Neural progenitor cell (in vitro differentiated cells): ENCODE measurements at regions not wholly inside any gene's neighbourhood (a gene's known extent, or its start where the extent isn't known, plus 50 kb on each side); places are given as distances from the start of the nearest gene placed in this dataset.
"Not testable (repeated sequence)": the region's sequence is repeated elsewhere in the genome, so short reads cannot be mapped to it uniquely, and the experiment has no call there.

Experiments used
- DNase-seq: peaks from one replicate; pipeline ENCODE4 v3.0.0-alpha.2; 2016; ENCODE audit warnings: low spot score
- H2AFZ ChIP-seq: fragments of 200-600 bp; sonication (generic); replicated peaks from 2 replicates; pipeline ENCODE4 v1.6.1; 2016; ENCODE audit warnings: antibody characterized with exemption
- H3F3A ChIP-seq: fragments of 200-600 bp; sonication (generic); 2 replicates; pipeline ENCODE4 v1.6.1; 2016; ENCODE audit warnings: antibody characterized with exemption, low read depth
- H3K27ac ChIP-seq: fragments of 200-600 bp; sonication (generic); 2 replicates; pipeline ENCODE4 v1.5.1; 2016; ENCODE audit warnings: mild to moderate bottlenecking
- H3K27me3 ChIP-seq: fragments of 200-600 bp; sonication (generic); 2 replicates; pipeline ENCODE4 v1.6.1; 2016; ENCODE audit warnings: mild to moderate bottlenecking, moderate library complexity
- H3K36me3 ChIP-seq: fragments of 200-600 bp; sonication (generic); 2 replicates; pipeline ENCODE4 v1.5.1; 2016
- H3K4me1 ChIP-seq: fragments of 200-600 bp; sonication (generic); 2 replicates; pipeline ENCODE4 v1.6.1; 2016; ENCODE audit warnings: mixed run types
- H3K4me2 ChIP-seq: fragments of 200-600 bp; sonication (generic); 2 replicates; pipeline ENCODE4 v1.6.1; 2016
- H3K4me3 ChIP-seq: fragments of 200-600 bp; sonication (generic); 2 replicates; pipeline ENCODE4 v1.5.1; 2016
- H3K79me2 ChIP-seq: fragments of 200-600 bp; sonication (generic); 2 replicates; pipeline ENCODE4 v1.6.1; 2016; ENCODE audit warnings: low read depth
- H3K9ac ChIP-seq: fragments of 200-600 bp; sonication (generic); 2 replicates; pipeline ENCODE4 v1.6.1; 2016
- H3K9me3 ChIP-seq: fragments of 200-600 bp; sonication (generic); 2 replicates; pipeline ENCODE4 v1.5.1; 2016; ENCODE audit warnings: low read depth
- H4K20me1 ChIP-seq: fragments of 200-600 bp; sonication (generic); 2 replicates; pipeline ENCODE4 v1.6.1; 2016; ENCODE audit warnings: low read depth
- H3K27ac Mint-ChIP-seq: 3 replicates; pipeline ENCODE4 v1.8.0; 2021; ENCODE audit warnings: mixed read lengths
- H3K27me3 Mint-ChIP-seq: 2 replicates; pipeline ENCODE4 v1.8.0; 2022; ENCODE audit warnings: low read depth, mild to moderate bottlenecking, inconsistent platforms, moderate library complexity, mixed read lengths; ENCODE audit not compliant: insufficient read depth
- H3K36me3 Mint-ChIP-seq: 3 replicates; pipeline ENCODE4 v1.8.0; 2021; ENCODE audit warnings: mixed read lengths
- H3K4me1 Mint-ChIP-seq: 3 replicates; pipeline ENCODE4 v1.8.0; 2021; ENCODE audit warnings: mixed read lengths
- H3K4me3 Mint-ChIP-seq: 3 replicates; pipeline ENCODE4 v1.8.0; 2021; ENCODE audit warnings: mild to moderate bottlenecking, moderate library complexity, mixed read lengths
- H3K9me3 Mint-ChIP-seq: 3 replicates; pipeline ENCODE4 v1.8.0; 2020; ENCODE audit warnings: mixed read lengths
- CTCF ChIP-seq: fragments of 200-600 bp; sonication (generic); IDR thresholded peaks from 2 replicates; pipeline ENCODE4 v1.5.1; 2017; ENCODE audit warnings: antibody characterized with exemption, mild to moderate bottlenecking
- EZH2 ChIP-seq: fragments of 200-600 bp; sonication (generic); IDR thresholded peaks from 2 replicates; pipeline ENCODE4 v1.6.1; 2017; ENCODE audit warnings: antibody characterized with exemption, mild to moderate bottlenecking, moderate library complexity
- EZH2phosphoT487 ChIP-seq: fragments of 200-600 bp; sonication (generic); IDR thresholded peaks from 2 replicates; pipeline ENCODE4 v1.6.1; 2017; ENCODE audit warnings: antibody characterized with exemption

DNA sequence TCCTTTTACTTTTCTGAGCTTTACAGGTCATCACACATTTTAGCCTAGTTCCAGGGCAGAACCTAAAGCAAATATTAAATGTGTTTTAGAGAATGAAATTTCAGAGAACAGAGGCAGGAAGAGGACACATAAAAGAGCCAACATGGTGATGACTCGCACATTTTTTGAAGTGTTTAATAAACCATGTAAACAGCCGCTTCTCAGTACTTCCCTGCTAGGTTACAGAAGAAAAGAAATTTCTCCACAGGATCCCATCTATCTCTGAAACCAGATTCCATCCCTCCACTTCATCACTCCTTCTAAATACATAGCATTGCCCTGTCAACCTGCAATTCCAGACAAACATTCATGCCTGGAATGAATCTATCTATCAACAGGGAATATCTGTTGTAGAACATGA, 949.5 kb upstream of the PCDH7 start:
- Histone ChIP-seq H3K9me3 (no peaks in the 10 kb centered on the region), H3K4me1 (no peaks in the 10 kb centered on the region), H4K20me1 (no peaks in the 10 kb centered on the region), H3K27ac (no peak overlapping the region), H3K4me2 (no peak overlapping the region), H3K4me3 (no peak overlapping the region), H3K9ac (no peak overlapping the region), H2AFZ (no peak overlapping the region), H3F3A (no peaks in the 10 kb centered on the region), H3K79me2 (no peaks in the 10 kb centered on the region), H3K36me3 (no peaks in the 10 kb centered on the region), H3K27me3 (no peaks in the 10 kb centered on the region)
- no peak for DNase-seq
- peaks cover 5% of the 10 kb centered on the region for H3K36me3 Mint-ChIP-seq
- H3K27me3 Mint-ChIP-seq = peaks cover 4% of the 10 kb centered on the region
- H3K4me1 Mint-ChIP-seq = peaks cover 6% of the 10 kb centered on the region
- H3K9me3 Mint-ChIP-seq = peaks cover 13% of the 10 kb centered on the region
- TF ChIP-seq CTCF (no peak), EZH2 (no peak), EZH2phosphoT487 (no peak)
- H3K27ac Mint-ChIP-seq = no peak overlapping the region
- no peak overlapping the region for H3K4me3 Mint-ChIP-seq

GRCh38 chr4:29788123-29788522, 932.0 kb upstream of the PCDH7 start:
- not testable (repeated sequence) for H3K79me2 ChIP-seq, H3K36me3 ChIP-seq, H3K27ac Mint-ChIP-seq, H2AFZ ChIP-seq, H3K4me1 Mint-ChIP-seq, H3K27me3 ChIP-seq, H3K4me1 ChIP-seq, H3K4me2 ChIP-seq, H4K20me1 ChIP-seq, H3K36me3 Mint-ChIP-seq, H3K9me3 ChIP-seq, H3K27ac ChIP-seq, H3K4me3 Mint-ChIP-seq, H3K4me3 ChIP-seq, H3K9ac ChIP-seq, H3F3A ChIP-seq, DNase-seq, H3K27me3 Mint-ChIP-seq
- H3K9me3 Mint-ChIP-seq = peaks cover 14% of the 10 kb centered on the region

GRCh38 chr4:29805245-29805644, 914.9 kb upstream of the PCDH7 start:
- DNase-seq = peak; percentile 57
- Mint-ChIP-seq H3K36me3 (no peaks in the 10 kb centered on the region), H3K4me1 (peaks cover 6% of the 10 kb centered on the region), H3K27ac (peak overlapping the region; percentile 36), H3K9me3 (peaks cover 5% of the 10 kb centered on the region), H3K4me3 (no peak overlapping the region), H3K27me3 (no peaks in the 10 kb centered on the region)
- Histone ChIP-seq H3K4me1 (no peaks in the 10 kb centered on the region), H3K9me3 (no peaks in the 10 kb centered on the region), H3K27ac (no peak overlapping the region), H3K27me3 (no peaks in the 10 kb centered on the region), H3K79me2 (no peaks in the 10 kb centered on the region), H3K36me3 (no peaks in the 10 kb centered on the region), H4K20me1 (no peaks in the 10 kb centered on the region), H3F3A (no peaks in the 10 kb centered on the region), H3K9ac (no peak overlapping the region), H3K4me2 (no peak overlapping the region), H2AFZ (peak overlapping the region; percentile 74), H3K4me3 (no peak overlapping the region)
- TF ChIP-seq EZH2 (no peak), CTCF (peak; percentile 68), EZH2phosphoT487 (no peak)

DNA sequence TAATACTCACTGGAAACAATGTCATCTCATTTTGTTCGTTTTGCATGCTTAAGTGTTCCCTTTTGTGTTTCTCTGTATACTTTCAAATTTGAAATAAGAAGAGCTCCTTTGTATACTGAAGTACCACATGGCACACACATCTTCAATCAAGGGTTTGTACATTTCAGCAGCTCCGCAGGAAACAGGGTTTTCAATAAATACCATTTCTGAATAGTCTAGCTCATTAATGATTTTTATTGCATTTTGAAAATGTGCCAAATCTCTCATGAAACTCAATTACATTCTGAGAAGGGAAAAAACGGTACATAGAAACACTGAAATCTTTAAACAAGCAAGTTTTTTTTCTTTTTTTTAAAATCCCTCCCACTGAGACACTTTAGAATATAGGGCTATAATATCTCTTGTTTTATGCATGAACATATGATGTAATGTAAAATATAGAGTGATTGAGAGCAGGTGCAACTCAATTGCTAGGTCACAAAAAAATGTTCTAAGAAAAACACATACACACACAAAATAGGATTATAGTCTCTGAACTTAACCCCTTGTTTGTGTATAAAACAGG, 914.2 kb upstream of the PCDH7 start:
- Histone ChIP-seq H3K4me1 (no peaks in the 10 kb centered on the region), H3K79me2 (no peaks in the 10 kb centered on the region), H3K9ac (no peak overlapping the region), H3K27ac (no peak overlapping the region), H3K27me3 (no peaks in the 10 kb centered on the region), H2AFZ (peak overlapping the region; percentile 74), H3K4me3 (no peak overlapping the region), H3K9me3 (no peaks in the 10 kb centered on the region), H3K36me3 (no peaks in the 10 kb centered on the region), H3K4me2 (no peak overlapping the region), H4K20me1 (no peaks in the 10 kb centered on the region), H3F3A (no peaks in the 10 kb centered on the region)
- Mint-ChIP-seq H3K27ac (no peak overlapping the region), H3K4me3 (no peak overlapping the region), H3K27me3 (no peaks in the 10 kb centered on the region), H3K4me1 (peaks cover 6% of the 10 kb centered on the region), H3K9me3 (peaks cover 5% of the 10 kb centered on the region), H3K36me3 (no peaks in the 10 kb centered on the region)
- DNase-seq = no peak
- TF ChIP-seq EZH2phosphoT487 (no peak), CTCF (no peak), EZH2 (no peak)
